AG20443 (cell line): ENCODE measurements at regions not wholly inside any gene's neighbourhood (a gene's known extent, or its start where the extent isn't known, plus 50 kb on each side); places are given as distances from the start of the nearest gene placed in this dataset.

ENCODE experiments used
- DNase-seq: peaks from one replicate; pipeline ENCODE4 v3.0.0; 2012; ENCODE audit warnings: low spot score, mixed read lengths

GRCh38 chr6:169339731-169340309 is 86.2 kb upstream of the THBS2 start:
- no peak for DNase-seq

- no peak for DNase-seq
Observed at GRCh38 chr6:169339025-169339424, 85.4 kb upstream of the THBS2 start.

DNA sequence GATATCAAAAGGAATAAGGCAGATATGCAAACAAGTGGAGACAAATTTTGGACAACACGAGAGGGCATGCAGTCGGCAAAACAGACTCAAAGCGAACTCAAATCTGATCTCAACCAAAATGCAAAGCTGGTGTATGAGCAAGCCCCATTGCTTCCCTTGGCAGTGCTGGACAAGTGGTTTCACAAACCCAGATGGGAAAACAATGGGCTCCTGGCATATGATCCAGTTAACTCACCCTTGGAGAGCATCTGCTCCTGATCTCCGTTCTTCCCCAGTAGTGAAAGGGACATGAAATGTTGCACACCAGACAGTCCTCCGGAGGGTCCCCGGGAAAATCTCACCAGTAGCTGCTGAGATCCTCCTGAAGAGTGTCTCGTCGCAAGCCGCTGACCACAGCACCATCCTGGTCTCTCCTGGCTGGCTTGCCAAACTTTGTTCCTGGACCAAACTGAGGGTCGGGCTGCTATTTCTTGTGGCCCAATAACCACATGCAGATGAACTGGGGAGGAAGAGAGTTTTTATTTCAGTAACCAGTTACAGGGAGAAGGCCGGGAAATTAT is 84.3 kb upstream of the THBS2 start:
- peak; percentile 73 for DNase-seq

DNA sequence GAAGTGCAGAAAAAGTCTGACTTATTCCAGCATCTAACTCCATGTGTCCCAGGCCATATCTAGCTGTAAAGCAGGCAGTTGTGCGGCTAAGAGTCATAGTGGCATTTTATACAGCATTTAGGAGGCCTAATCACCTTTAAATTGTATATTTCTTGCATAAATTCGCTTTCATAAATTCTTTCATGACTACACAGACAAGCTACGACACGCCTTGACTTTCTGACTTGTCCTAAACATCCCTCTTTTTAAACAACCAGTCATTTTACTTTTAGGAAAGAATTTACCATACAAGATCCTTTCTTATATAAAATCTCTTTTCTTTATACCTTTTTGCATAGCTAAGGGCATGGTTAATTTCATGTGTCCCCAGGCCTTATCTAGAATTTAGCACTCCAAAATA is 81.7 kb upstream of the THBS2 start:
- DNase-seq, result no peak

DNA sequence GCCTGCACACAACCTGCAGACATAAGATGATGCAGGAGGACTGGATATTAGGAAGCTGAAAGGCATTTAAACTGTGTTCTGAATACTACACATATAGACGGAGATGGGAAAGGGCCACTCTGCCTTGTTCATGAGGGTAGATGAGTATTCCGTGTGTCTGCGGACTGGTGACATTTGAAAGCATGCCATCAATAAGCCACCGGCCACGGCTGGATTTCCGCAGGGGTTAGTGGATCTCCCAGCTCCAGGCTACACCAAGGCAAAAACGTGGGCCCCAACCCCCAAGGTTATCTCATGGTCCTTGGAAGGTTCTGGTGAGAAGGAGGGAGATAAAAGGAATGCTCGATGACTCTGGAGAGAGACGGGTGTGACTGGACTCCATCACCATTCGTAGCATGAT is 78.6 kb upstream of the THBS2 start:
- no peak for DNase-seq

DNA sequence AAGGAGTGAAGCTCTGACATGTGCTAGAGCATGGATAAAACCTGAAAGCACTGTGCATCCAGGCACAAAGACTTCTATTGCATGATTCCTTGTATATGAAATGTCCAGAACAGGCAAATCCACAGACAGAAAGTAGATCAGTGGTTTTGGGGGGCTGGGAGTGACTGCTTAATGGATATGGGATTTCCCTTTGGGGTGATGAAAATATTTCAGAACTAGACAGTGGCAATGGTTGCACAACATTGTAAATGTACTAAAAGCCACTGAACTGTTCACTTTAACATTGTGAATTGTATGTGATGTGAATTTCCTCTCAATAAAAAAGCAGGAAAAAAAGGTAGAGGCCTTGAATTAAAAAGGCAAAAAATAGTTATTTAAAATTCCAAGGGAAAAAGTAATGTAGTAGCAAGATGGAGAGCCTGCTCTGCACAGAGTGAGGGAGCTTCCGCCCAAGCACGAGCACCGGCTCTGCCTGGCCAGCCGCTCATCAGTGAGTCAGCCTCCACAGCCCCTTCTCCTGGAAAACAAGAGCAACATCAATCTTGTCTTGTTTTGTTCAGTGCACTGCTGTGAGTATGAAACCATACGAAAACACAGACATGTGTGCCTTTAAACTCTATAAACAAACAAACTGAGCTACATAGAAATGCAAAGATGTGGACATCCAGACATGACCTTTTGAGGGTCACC is 74.6 kb upstream of the THBS2 start:
- DNase-seq, result peak; percentile 72

DNA sequence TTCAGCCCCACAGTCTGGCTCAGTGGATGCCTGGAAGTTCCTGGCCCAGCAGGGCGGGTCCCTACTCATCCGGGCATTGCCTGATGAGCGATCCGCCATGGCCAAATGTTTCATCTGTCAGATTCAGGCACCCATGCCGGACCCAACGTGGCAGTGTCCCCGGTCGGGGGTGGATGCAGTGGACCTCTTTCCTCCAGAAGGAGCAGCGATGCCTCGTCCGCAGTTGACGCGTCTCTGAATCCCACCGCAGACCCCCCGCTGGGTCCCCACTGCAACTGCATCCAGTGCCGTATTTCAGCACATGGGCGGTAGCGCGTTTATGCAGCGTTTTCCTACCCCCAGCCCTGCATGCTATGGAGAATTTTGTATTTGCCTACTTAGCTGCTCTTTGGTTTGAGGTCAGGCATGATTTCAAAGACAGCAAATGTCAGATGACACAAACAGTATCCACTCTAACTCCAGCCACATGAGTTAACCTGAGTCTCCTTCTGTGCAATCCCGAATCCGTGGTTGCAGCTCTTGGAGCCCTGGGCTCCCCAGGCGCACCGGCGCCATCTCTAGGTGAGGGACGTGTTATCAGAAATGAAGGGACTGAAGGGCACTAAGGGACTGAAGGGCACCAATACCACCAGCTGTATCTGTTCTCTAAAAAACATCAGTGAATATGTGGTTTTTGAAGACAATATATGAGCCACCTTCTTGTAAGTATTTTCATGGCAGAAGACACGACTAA is 72.6 kb upstream of the THBS2 start:
- no peak for DNase-seq

DNA sequence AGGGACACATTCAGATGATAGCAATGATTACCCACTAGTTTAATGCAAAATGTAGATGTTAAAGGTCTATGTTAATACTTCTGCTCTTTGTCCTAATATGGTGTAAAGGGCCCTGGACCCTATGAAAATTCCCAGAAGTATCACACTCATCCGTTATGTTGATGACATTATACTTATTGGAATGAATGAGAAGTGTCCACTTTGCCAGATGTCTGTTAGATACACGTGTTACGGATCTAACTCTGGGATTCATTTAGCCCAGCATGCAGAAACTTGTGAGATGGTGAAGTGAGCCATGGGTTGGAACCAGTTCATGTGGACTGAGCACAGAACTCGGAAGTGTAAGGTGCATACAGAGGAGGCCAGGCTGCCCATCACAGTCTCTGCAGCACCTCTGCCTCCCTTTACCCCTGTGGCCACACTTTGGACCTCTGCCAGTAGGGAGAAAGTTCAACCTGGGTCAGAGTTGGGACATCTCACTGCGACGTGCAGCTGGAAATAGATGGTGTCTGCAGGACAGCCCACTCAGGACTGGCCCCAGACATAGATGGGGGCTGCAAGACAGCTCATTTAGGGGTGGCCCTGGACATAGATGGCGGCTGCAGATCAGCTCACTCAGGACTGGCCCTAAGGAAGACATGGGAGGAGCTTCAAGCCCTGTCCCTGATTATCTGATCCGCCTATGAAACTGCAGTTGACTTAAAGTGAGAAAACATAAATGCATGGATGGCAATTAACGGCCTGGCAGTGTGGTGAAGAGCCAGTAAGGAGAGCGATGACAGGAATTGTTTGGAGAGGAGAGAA is 71.2 kb upstream of the THBS2 start:
- DNase-seq, result no peak

DNA sequence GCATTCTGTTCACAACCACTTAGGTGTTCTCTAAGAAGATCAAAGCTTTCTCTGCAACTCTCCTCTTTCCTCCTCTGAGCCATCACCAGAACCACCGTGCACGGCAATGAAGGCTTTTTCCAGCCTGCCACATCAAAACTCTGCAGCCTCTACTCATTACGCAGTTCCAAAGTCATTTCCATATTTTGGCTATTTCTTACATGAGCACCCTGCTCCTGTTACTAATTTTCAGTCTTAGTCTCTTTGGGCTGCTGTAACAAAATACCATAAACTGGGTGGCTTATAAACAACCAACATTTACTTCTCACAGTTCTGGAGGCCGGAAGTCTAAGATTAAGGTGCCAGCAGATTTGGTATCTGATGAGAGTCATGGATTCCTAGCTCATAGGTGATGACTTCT is 70.4 kb upstream of the THBS2 start:
- no peak for DNase-seq

GRCh38 chr6:169323221-169323620 is 69.6 kb upstream of the THBS2 start:
- DNase-seq, result no peak

DNA sequence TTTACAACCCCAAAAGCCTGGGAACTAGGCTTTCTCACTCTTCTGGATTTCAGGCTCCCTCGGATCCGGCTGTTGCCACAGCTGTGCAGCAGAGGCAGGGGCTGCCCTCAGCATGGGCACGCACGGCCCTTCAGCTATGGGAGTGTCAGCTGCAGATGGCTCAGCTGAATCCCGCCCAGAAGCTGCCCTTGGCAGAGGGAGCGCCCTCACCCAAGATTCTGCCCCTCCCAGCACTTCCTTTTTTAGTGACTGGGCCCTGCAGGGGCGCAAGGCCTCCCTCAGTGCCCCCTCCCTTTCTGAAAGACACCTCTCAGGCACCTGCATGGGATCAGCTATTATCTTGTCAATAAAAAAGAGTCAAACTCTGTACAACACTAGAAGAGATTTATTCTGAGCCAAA is 67.9 kb upstream of the THBS2 start:
- no peak for DNase-seq

DNA sequence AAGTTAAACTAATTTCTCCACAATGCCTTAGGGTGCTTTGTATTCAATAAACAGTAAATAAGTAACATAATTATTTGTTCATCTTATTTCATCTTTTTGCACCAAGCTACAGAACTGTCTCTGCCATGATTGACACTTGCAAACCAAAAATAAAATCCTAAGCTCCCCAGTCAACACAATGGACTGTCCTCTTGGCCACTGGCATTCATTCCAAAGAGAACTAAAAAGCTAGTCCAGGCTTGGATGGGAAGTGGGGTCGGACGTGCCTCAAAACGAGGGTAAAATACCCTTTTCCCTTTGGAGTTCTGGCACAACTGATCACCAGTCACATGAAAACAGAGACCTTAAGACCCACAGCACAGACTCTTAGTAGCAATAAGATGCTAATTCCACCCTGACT is 66.4 kb upstream of the THBS2 start:
- DNase-seq, result peak; percentile 73

GRCh38 chr6:169317441-169318202 is 64.0 kb upstream of the THBS2 start:
- no peak for DNase-seq

- peak; percentile 40 for DNase-seq
Observed at GRCh38 chr6:169316651-169317050, 63.0 kb upstream of the THBS2 start.

DNA sequence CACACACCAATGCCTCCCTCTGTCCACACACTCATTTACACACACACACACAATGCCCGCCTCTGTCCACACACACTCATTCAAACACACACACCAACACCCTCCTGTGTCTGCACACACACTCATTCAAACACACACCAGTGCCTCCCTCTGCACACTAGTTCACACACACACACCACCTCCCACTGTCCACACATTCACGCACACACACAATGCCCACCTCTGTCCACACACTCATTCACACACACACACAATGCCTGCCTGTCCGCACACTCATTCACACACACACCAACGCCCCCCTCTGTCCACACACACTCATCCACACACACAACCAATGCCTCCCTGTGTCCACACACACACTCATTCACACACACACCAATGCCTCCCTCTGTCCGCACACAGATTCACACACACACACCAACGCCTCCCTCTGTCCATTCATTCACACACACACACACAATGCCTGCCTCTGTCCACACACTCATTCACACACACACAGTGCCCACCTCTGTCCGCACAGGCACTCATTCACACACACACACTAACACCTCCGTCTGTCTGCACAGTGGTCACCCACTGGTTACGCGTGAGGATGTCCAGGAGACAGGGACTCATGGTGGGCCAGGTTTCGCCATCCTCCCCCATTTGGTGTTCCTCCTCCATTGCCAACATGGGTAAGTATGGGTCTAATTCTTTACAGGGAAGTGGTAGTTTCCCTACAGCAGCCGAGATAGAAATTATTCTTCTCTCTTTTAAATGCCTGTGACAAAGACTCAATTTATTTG is 62.4 kb upstream of the THBS2 start:
- no peak for DNase-seq

- no peak for DNase-seq
Observed at GRCh38 chr6:169313347-169314010, 59.8 kb upstream of the THBS2 start.

DNA sequence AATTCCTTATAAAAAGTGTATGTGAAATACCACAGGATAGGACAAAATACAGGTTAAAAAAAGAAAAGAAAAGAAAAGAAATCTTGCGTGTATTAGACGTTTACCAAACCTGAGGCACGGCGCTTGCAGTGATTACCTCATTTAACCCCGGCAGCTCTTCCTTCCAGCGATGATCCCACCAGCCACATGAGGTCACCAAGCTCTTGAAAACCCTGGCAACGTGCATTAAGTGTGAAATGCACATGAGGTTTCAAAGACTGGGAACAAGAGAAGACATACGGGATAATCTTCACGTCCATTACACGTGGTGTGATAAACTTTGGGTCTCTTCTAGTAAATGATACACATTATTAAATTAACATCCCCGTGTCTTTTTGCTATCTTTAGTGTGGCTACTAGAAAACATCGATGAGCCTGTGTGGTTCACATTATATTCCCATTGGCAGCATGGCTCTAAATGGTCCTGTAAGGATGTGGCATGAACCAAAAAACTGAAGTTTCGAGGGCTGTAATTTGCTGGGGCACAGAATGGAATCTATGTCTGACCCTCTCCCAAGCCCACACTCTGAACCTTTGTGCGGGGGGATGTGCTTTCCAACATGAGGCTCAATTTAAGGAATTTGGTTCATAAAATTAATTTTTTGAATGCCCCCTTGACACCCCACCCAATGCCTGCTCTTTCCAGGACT is 59.2 kb upstream of the THBS2 start:
- DNase-seq, result peak; percentile 65

DNA sequence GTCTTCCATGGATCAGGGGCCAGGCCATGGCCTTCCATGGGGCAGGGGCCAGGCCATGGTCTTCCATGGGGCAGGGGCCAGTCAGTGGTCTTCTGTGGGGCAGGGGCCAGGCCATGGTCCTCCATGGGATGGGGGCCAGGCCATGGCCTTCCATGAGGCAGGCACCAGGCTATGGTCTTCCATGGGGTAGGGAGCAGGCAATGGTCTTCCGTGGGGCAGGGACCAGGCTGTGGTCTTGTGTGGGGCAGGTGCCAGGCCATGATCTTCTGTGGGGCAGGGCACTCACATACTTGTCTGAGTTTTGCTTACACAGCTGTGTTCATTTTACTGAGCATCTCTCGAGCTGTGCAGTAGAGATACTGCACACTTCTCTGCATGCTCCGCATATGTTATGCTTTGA is 57.3 kb upstream of the THBS2 start:
- DNase-seq, result no peak
